ENCODE measurements at regions not wholly inside any gene's neighbourhood (a gene's known extent, or its start where the extent isn't known, plus 50 kb on each side); places are given as distances from the start of the nearest gene placed in this dataset.
A peak's percentile ranks its signal among the peaks of the same experiment; 100 is the strongest.

- 100% methylated on average over 2 of the region's 7 CpGs for WGBS (ENCODE audit: insufficient coverage, low lambda C conversion rate)
- no peaks in the 10 kb centered on the region for H3K27me3 ChIP-seq (ENCODE audit: control insufficient read depth, insufficient read depth, low read length)
These were observed 83.0 kb upstream of the ATF3 start for GRCh38 chr1:212525479-212526110.

GRCh38 chr1:212526111-212526491, 82.5 kb upstream of the ATF3 start:
- H3K27me3 ChIP-seq (ENCODE audit: control insufficient read depth, insufficient read depth, low read length) = no peaks in the 10 kb centered on the region
- peaks cover 2% of the 10 kb centered on the region for H3K9me3 ChIP-seq (ENCODE audit: control insufficient read depth, low read depth, low read length)
- DNase-seq = no peak
- no peak overlapping the region for H3K27ac ChIP-seq (ENCODE audit: low read length)
- peaks cover under 1% of the 10 kb centered on the region for H3K4me1 ChIP-seq (ENCODE audit: control insufficient read depth, insufficient read depth, low read length)
- no peaks in the 10 kb centered on the region for H3K36me3 ChIP-seq (ENCODE audit: control insufficient read depth, insufficient read depth, low read length)
- WGBS (ENCODE audit: insufficient coverage, low lambda C conversion rate) = 50% methylated on average over 1 of the region's 5 CpGs
- no peak overlapping the region for H3K4me3 ChIP-seq (ENCODE audit: low read length)

More at GRCh38 chr1:212525479-212526110, 83.0 kb upstream of the ATF3 start:
- peaks cover 5% of the 10 kb centered on the region for H3K4me1 ChIP-seq (ENCODE audit: control insufficient read depth, insufficient read depth, low read length)
- no peaks in the 10 kb centered on the region for H3K36me3 ChIP-seq (ENCODE audit: control insufficient read depth, insufficient read depth, low read length)
- no peak overlapping the region for H3K4me3 ChIP-seq (ENCODE audit: low read length)
- DNase-seq = no peak
- H3K27ac ChIP-seq (ENCODE audit: low read length) = no peak overlapping the region
- peaks cover 2% of the 10 kb centered on the region for H3K9me3 ChIP-seq (ENCODE audit: control insufficient read depth, low read depth, low read length)

GRCh38 chr1:212528501-212528900, 80.1 kb upstream of the ATF3 start:
- no CpG with 5 or more reads among the region's 1 CpG for WGBS (ENCODE audit: insufficient coverage, low lambda C conversion rate)
- Histone ChIP-seq H3K9me3 (ENCODE audit: control insufficient read depth, low read depth, low read length) (peaks cover 2% of the 10 kb centered on the region), H3K4me3 (ENCODE audit: low read length) (no peak overlapping the region), H3K4me1 (ENCODE audit: control insufficient read depth, insufficient read depth, low read length) (no peaks in the 10 kb centered on the region), H3K36me3 (ENCODE audit: control insufficient read depth, insufficient read depth, low read length) (no peaks in the 10 kb centered on the region), H3K27me3 (ENCODE audit: control insufficient read depth, insufficient read depth, low read length) (no peaks in the 10 kb centered on the region), H3K27ac (ENCODE audit: low read length) (no peak overlapping the region)
- DNase-seq = no peak

- Histone ChIP-seq H3K27me3 (ENCODE audit: control insufficient read depth, insufficient read depth, low read length) (no peaks in the 10 kb centered on the region), H3K36me3 (ENCODE audit: control insufficient read depth, insufficient read depth, low read length) (no peaks in the 10 kb centered on the region), H3K4me3 (ENCODE audit: low read length) (no peak overlapping the region), H3K4me1 (ENCODE audit: control insufficient read depth, insufficient read depth, low read length) (no peaks in the 10 kb centered on the region), H3K27ac (ENCODE audit: low read length) (no peak overlapping the region), H3K9me3 (ENCODE audit: control insufficient read depth, low read depth, low read length) (peaks cover 2% of the 10 kb centered on the region)
- DNase-seq = no peak
- WGBS (ENCODE audit: insufficient coverage, low lambda C conversion rate) = 100% methylated on average over 2 of the region's 6 CpGs
These were observed 79.3 kb upstream of the ATF3 start for GRCh38 chr1:212529211-212529741.

GRCh38 chr1:212531267-212531666, 77.3 kb upstream of the ATF3 start:
- no peak overlapping the region for H3K4me3 ChIP-seq (ENCODE audit: low read length)
- 60% methylated on average over 2 of the region's 3 CpGs for WGBS (ENCODE audit: insufficient coverage, low lambda C conversion rate)
- no peak overlapping the region for H3K27ac ChIP-seq (ENCODE audit: low read length)
- H3K4me1 ChIP-seq (ENCODE audit: control insufficient read depth, insufficient read depth, low read length) = no peaks in the 10 kb centered on the region
- no peak for DNase-seq
- no peaks in the 10 kb centered on the region for H3K27me3 ChIP-seq (ENCODE audit: control insufficient read depth, insufficient read depth, low read length)
- H3K9me3 ChIP-seq (ENCODE audit: control insufficient read depth, low read depth, low read length) = peaks cover 2% of the 10 kb centered on the region
- no peaks in the 10 kb centered on the region for H3K36me3 ChIP-seq (ENCODE audit: control insufficient read depth, insufficient read depth, low read length)

- Histone ChIP-seq H3K4me3 (ENCODE audit: low read length) (no peak overlapping the region), H3K9me3 (ENCODE audit: control insufficient read depth, low read depth, low read length) (peaks cover 2% of the 10 kb centered on the region), H3K27ac (ENCODE audit: low read length) (no peak overlapping the region), H3K36me3 (ENCODE audit: control insufficient read depth, insufficient read depth, low read length) (no peaks in the 10 kb centered on the region), H3K27me3 (ENCODE audit: control insufficient read depth, insufficient read depth, low read length) (no peaks in the 10 kb centered on the region), H3K4me1 (ENCODE audit: control insufficient read depth, insufficient read depth, low read length) (no peaks in the 10 kb centered on the region)
- no peak for DNase-seq
- WGBS (ENCODE audit: insufficient coverage, low lambda C conversion rate) = no CpG with 5 or more reads among the region's 1 CpG
These were observed 76.8 kb upstream of the ATF3 start for GRCh38 chr1:212531796-212532195.

GRCh38 chr1:212532469-212533147, 76.0 kb upstream of the ATF3 start:
- H3K27ac ChIP-seq (ENCODE audit: low read length) = no peak overlapping the region
- no peaks in the 10 kb centered on the region for H3K27me3 ChIP-seq (ENCODE audit: control insufficient read depth, insufficient read depth, low read length)
- H3K4me3 ChIP-seq (ENCODE audit: low read length) = no peak overlapping the region
- DNase-seq = peak in 1 of 2 donors; percentile 41
- no peaks in the 10 kb centered on the region for H3K4me1 ChIP-seq (ENCODE audit: control insufficient read depth, insufficient read depth, low read length)
- no peaks in the 10 kb centered on the region for H3K36me3 ChIP-seq (ENCODE audit: control insufficient read depth, insufficient read depth, low read length)
- peaks cover 7% of the 10 kb centered on the region for H3K9me3 ChIP-seq (ENCODE audit: control insufficient read depth, low read depth, low read length)
- WGBS (ENCODE audit: insufficient coverage, low lambda C conversion rate) = no CpG with 5 or more reads among the region's 6 CpGs

- H3K4me1 ChIP-seq (ENCODE audit: control insufficient read depth, insufficient read depth, low read length) = no peaks in the 10 kb centered on the region
- H3K4me3 ChIP-seq (ENCODE audit: low read length) = no peak overlapping the region
- H3K27ac ChIP-seq (ENCODE audit: low read length) = no peak overlapping the region
- H3K9me3 ChIP-seq (ENCODE audit: control insufficient read depth, low read depth, low read length) = peaks cover 7% of the 10 kb centered on the region
- 90% methylated on average over 2 of the region's 3 CpGs for WGBS (ENCODE audit: insufficient coverage, low lambda C conversion rate)
- H3K36me3 ChIP-seq (ENCODE audit: control insufficient read depth, insufficient read depth, low read length) = no peaks in the 10 kb centered on the region
- no peak for DNase-seq
- H3K27me3 ChIP-seq (ENCODE audit: control insufficient read depth, insufficient read depth, low read length) = no peaks in the 10 kb centered on the region
These were observed 75.4 kb upstream of the ATF3 start for GRCh38 chr1:212533148-212533517.

- H3K36me3 ChIP-seq (ENCODE audit: control insufficient read depth, insufficient read depth, low read length) = no peaks in the 10 kb centered on the region
- H3K4me1 ChIP-seq (ENCODE audit: control insufficient read depth, insufficient read depth, low read length) = no peaks in the 10 kb centered on the region
- WGBS (ENCODE audit: insufficient coverage, low lambda C conversion rate) = 100% methylated on average over 2 of the region's 6 CpGs
- peaks cover 5% of the 10 kb centered on the region for H3K9me3 ChIP-seq (ENCODE audit: control insufficient read depth, low read depth, low read length)
- no peaks in the 10 kb centered on the region for H3K27me3 ChIP-seq (ENCODE audit: control insufficient read depth, insufficient read depth, low read length)
- H3K27ac ChIP-seq (ENCODE audit: low read length) = no peak overlapping the region
- no peak for DNase-seq
- no peak overlapping the region for H3K4me3 ChIP-seq (ENCODE audit: low read length)
These were observed 72.0 kb upstream of the ATF3 start for GRCh38 chr1:212536586-212536985.

GRCh38 chr1:212537610-212538009, 71.0 kb upstream of the ATF3 start:
- H3K9me3 ChIP-seq (ENCODE audit: control insufficient read depth, low read depth, low read length) = peaks cover 5% of the 10 kb centered on the region
- no peak overlapping the region for H3K4me3 ChIP-seq (ENCODE audit: low read length)
- H3K27me3 ChIP-seq (ENCODE audit: control insufficient read depth, insufficient read depth, low read length) = no peaks in the 10 kb centered on the region
- WGBS (ENCODE audit: insufficient coverage, low lambda C conversion rate) = 60% methylated on average over 1 of the region's 1 CpG
- no peaks in the 10 kb centered on the region for H3K4me1 ChIP-seq (ENCODE audit: control insufficient read depth, insufficient read depth, low read length)
- H3K27ac ChIP-seq (ENCODE audit: low read length) = no peak overlapping the region
- no peak for DNase-seq
- no peaks in the 10 kb centered on the region for H3K36me3 ChIP-seq (ENCODE audit: control insufficient read depth, insufficient read depth, low read length)
